HG03066 (cell line): ENCODE measurements at regions not wholly inside any gene's neighbourhood (a gene's known extent, or its start where the extent isn't known, plus 50 kb on each side); places are given as distances from the start of the nearest gene placed in this dataset.
"Not testable (repeated sequence)": the region's sequence is repeated elsewhere in the genome, so short reads cannot be mapped to it uniquely, and the experiment has no call there.

Experiments used
- ATAC-seq: cut with Tn5 transposase; IDR thresholded peaks from one replicate; pipeline ENCODE4 v1.9.1; 2021; ENCODE audit warnings: low read depth; ENCODE audit not compliant: unreplicated experiment

DNA sequence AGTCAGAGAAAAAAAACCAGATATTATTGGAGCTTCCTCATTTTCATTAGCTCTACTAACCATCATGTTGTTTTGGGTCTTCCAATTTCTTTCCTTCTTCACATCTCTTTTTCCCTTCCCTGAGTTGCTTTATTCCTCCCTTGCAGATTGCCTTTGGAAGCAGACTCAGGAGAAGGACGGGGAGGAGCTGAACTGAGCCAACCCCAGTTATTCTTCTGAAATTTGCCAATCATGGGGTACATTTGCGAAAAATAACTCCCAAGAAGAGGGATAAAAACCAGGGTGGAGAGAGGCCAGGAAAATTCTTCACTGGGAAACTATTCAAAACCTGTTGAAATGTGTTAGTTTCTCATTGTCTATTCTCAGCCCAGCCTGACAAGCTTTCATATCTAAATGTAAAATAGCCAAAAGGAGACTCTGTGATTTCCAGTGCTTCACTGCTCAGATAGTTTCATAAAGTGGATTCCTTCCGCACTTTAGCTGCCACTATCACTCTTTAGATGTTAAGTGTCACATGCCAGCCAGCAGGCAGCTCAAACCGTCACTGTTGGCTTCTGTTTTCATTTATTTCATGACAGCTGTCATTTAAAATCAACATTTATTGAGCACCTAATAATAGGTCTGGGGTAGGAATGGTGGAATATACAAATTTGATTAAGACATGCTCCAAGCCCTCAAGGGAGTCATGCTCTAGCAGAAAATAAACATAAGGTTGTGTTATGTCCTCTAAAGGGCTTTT is 204.5 kb downstream of the SREK1 start:
- no peak for ATAC-seq

DNA sequence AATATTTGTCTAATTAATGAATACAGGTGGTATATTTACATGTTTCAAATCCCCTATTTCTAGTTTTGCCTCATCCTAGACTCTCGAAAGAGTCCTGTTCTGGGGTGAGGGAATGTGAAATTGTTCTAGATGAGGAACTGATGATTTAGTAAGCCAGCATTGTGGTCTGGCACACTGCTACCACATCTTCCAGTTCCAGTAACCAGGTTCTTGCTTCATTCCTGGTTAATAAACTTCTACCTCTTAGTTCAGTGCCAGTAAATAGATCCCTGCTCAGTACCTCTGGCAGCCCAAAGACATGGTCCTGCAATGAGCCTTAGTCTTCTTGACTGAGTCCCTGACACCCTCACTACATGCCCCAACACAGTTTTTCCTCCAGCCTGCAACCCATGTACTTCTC is 207.7 kb downstream of the SREK1 start:
- ATAC-seq: no peak

DNA sequence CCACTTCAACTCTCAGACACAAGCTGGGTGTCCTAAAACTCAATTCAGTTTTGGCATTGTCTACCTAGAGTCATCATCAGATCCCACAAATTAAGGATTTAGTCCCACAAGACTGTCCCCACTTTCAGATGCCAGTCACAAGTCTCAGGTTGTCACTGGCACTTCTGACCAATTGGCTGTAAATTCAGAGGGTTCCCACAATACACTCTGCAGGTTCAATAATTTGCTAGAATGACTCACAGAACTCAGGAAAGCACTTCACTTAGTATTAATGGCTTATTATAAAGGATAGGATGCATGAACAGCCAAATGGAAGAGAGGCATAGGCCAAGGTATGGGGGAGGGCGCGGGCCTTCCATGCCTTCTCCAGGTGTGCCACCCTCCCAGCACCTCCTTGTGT is 209.1 kb downstream of the SREK1 start:
- ATAC-seq: no peak

DNA sequence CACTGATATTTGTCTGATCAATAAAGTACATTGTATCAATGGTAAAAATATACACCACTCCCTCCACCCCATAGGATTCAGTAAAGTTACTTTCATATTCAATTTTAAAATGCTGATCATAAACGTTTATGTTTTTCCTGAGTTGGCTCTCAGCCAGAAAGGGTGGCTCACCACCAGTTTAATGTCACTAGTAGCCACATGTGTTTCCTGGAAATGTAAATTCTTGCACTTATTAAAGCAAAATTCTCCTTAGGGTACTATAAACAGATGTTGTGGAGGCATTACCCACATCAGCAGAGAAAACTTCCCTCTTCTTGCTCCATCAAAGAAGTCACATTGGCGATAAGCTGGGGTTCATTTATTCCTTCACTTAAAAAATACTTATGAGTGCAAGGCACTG is 210.3 kb downstream of the SREK1 start:
- no peak for ATAC-seq

DNA sequence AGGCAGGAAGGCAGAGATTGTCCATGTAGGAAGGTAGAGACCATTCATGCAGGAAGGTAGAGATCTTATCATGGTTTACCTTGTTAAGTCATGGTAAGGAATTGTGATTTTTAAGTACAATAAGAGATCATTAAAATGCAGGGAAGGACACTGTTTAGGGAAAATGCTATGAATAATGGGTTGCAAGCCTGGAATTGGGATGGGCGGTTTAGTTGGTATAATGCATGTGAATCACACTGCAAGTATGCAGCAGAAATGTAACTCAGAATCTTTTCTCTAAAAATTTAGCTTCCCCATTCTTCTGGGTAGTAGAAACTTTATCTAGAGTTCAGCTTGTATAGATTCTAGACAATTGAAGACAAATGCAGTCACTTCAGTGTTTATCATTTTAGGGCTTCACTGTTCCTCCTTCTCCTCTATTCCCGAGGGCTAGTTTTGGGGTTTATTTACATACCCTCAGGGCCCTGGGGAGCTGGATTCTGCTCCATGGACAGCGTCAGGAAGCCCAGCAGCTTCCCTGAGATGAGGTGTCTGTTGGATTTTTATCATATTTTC is 212.0 kb downstream of the SREK1 start:
- ATAC-seq: no peak

DNA sequence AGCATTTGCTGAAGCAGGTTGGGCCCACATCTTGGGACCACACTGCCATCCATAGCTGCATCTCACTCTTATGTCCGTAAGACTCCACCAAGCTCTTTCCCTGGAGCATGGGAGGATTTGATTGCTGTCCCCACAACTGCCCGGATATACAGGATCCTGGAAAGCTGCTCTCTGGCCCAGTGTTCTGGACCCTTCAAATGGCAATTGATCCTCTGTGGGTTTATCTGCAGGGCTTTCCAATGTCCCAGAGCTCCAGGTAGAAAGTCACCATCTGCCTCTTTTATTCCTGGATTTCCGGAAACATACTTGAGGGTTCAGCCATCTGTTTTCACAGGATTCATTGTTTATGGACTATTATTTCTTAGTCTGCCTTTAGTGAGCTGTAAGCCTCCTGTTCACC is 214.6 kb downstream of the SREK1 start:
- no peak for ATAC-seq

DNA sequence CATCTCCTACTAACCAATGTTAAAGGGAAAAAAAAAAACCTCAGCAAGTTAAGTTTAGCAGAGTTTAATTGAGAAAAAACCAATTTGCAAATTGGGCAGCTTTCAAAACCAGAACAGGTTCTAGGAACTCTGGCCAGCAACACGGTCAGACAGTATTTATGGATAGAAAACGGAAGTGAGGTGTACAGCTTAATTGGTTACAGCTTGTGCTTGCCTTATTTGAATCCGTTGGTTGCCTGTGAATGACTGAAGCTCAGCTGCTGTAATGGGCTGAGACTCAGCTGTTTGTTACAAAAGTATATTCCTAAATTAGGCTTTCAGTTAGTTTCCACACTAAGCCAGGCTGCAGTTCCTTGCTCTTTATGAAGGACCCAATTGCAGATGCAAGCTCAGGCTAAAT is 217.0 kb downstream of the SREK1 start:
- no peak for ATAC-seq

DNA sequence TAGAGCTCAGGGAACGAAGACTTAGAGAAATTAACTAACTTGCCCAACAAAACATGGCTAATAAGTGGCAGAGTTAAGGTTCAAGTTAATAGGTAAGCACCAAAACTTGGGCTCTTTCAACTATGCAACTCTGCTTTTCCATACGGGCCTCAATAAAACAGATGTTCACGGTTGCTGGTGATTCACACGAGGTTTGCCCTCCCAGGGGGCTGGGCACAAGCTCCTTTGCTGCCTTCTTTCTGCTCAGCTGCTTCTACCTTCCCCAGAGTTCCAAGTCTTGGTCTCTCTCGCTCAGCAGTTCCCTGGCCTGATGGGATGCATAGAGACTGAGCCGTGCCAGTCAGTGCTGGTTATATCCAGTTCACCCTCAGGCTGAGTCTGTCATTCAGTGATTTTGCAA is 217.9 kb downstream of the SREK1 start:
- no peak for ATAC-seq

DNA sequence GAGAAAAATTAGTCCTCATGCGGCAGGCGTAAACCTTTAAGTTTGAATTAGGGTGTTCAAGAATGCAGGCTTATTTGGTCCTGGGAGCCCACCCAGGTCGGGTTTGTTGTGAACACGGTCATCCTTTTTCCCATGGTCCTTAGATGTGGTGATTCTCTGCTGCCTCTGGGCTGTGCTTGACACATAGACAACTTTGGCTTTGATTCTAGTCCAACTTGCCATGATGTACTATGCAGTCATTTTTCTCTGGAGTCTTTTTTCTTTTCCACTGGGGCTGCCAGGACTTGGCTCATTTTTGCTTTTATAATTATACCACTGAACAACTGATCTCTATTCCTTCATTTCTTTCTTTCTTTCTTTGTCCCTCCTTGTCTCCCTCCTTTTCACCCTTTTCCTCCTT is 218.6 kb downstream of the SREK1 start:
- ATAC-seq: no peak

DNA sequence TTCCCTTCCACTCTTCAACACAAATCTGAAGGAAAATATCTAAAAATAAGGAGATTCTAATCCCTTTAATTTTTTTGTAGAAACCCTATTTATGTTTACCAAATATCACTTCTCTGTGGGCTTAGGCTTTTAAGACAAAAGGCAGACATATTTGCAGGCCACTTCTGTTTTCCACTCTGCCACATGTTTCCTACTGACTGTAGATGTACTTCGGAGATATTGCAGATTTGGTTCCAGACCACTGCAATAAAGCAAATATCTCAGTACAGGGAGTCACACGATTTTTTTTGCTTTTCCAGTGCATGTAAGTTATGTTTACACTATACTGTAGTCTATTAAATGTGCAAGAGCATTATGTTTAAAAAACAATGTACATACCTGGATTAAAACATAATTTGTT is 219.0 kb downstream of the SREK1 start:
- ATAC-seq: no peak

DNA sequence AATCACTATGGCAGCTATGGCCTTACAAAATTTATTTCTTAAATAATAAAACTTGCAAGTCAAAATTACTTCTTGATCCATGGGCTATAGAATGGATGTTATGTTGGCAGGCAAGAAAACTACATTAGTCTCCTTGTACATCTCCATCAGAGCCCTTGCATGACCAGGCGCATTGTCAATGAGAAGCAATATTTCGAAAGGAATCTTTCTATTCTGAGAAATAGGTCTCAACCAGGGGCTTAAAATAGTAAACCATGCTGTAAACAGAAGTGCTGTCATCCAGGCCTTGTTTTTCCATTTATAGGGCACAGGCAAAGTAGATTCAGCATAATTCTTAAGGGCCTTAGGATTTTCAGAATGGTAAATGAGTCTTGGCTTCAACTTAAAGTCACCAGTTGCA is 220.1 kb downstream of the SREK1 start:
- ATAC-seq: no peak

DNA sequence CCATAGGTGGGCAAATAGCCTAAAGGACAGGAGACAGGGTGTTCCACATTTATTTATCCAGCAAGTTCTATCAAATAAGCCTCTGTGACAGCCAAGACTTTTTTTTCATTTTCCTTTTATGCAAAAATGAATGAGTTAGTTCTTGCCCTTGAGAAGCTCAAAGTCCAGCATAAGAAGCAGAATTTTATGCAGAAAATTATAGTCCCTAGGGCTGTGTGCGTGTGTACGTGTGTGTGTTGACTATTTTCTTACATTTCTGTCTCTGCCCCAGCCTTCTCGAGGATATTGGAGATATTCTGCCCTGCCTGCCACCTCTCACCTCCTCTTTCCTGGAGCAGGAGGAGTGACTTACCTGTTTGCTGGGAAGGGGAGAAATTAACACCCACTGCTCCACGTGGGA is 221.9 kb downstream of the SREK1 start:
- ATAC-seq: no peak

DNA sequence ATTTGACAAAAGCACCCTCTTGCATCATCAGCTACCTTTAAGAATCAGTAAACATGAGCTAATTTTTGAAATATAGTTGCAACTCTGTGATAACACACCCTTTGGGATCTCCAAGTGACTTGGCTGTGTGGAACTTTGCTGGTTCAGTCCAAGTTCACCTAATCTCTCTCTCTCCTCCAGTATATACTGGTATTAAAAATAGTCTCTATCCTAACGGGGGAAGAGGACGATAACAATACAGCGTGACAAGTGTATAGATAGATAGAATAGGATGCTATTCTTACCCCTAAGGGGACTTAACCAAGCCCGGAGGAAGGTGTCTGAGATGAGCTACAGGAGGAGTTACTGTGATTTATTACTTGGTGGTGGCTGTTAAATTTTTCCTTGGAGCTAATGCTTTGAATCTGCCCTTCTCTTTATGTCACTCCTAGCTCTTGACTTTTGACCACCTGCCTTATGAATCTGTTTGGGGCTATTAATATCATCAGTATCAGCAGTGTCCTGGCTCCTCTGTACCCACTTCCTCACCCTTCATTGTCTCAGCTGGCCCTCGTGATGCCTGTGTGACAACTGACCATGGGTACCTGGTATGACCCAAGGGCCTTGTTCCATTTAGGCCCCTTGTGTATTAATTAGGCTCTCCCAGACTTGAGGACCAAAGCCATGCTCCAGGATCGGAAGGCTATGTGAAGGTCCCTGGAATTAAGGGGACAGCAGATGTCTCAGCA is 223.9 kb downstream of the SREK1 start:
- ATAC-seq: no peak

DNA sequence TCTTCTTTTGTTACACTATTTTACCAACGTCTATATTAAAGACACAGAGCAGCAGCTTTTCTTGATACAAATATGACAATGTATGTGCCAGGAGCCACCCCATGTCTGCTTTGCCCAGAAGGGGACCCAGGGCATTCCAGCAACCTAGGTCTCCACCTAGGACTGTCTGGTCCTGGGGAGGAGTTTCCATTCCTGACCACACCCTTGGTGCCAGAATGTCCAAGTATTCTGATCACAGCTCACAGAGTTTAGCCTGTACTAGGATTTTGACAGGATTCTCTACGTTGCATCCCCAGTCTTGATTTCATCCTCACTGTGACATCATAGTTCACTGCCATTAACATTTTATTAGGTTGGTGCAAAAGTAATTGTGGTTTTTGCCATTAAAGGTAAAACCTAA is 224.7 kb downstream of the SREK1 start:
- ATAC-seq: no peak

DNA sequence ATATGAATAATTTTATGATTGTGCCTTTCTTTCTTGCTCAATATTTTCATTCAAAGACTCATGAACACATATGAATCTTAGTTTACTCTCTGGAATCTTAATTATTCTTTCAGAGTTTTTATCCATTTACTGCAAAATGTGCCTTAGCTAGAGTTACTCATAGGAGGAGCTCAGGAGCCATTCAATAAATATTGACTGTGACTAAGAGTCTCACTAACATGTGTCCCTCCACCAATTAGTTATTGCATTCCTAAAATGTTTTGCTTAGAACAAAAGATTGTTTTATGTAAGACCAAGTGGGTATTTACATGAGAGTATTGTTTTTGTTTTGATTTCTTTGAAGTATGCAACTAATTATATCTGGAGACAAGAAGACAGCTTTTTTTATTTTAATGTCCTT is 218.4 kb upstream of the MAST4 start:
- ATAC-seq: no peak

DNA sequence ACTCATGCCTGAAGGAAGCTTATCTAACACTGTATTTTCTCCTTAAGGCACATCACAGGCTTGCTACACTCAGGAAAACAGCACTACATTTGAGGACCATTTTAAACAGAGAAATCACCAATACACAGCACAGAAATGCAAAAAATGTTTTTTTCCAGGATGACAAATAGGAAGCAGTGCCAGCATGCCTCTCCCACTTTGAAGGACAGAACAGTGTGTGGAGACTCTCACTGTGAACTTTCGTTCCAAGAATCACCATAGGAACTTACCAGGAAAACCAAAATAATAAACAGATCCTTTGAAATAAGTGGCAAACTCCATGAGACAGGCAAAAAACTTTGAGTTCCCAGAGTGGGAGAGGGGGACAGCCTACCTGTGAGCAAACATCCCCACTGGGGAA is 217.8 kb upstream of the MAST4 start:
- no peak for ATAC-seq

DNA sequence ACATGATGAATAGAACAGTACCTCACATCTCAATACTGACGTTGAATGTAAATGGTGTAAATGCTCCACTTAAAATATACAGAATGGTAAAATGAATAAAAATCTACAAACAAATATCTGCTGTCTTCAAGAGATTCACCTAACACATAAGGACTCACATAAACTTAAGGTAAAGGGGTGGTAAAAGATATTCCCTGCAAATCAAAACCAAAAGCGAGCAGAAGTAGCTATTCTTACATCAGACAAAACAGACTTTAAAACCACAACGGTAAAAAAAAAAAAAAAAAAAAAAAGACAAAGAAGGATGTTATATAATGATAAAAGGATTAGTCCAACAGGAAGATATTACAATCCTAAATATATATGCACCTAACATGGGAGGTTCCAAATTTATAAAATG is 214.0 kb upstream of the MAST4 start:
- ATAC-seq: no peak

DNA sequence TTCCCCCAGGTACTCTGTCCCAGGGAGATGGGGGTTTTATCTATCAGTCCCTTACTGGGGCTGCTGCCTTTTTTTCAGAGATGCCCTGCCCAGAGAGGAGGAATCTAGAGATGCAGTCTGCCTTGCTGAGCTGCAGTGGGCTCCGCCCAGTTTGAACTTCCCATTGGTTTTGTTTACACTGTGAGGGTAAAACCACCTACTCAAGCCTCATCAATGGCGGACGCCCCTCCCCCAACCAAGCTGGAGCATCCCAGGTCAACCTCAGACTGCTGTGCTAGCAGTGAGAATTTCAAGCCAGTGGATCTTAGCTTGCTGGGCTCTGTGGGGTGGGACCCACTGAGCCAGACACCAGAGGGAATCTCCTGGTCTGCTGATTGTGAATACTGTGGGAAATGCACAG is 191.0 kb upstream of the MAST4 start:
- ATAC-seq: not testable (repeated sequence)

DNA sequence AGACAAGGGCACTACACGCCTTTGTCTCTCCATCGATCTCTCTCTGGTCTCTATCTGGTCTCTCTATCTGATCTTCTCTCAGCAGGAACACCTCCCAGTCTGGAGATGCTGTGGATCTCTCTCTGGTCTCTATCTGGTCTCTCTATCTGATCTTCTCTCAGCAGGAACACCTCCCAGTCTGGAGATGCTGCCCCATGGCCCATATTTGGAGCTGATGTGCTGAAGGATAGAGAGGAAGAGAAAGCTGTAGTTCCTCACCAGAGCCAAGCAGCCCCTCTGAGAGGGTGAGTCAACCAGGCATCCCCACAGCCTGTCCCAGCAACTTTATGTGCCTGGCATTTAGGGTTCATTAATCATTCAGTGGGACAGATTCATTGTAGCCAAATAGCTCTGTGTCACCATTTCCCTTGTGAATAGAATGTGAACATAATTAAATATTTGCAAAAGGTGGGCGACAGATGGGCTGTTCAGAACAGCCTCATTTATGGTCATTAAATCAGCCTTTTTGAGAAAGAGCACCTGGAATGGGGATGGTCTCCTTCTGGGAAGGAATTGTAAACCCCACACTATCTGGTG is 189.3 kb upstream of the MAST4 start:
- no peak for ATAC-seq

DNA sequence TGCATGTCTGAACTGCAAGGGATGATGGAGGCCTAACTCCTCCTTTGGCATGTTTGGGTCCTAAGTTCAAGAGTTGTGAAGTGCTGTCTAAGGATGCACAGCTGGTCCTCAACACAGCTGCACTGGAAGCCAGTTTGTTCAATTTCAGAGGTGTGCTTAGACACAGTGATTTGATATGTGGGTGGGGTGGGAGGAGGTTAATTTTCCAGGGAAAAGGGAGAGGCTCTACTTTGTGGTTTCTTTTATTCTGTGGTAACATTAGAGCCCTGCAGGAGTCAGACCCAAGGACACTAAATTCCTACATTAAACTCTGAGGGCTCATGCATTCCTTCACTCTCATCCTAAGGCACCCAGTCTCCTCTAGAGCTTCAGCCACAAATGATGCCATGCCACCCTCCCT is 188.4 kb upstream of the MAST4 start:
- no peak for ATAC-seq

DNA sequence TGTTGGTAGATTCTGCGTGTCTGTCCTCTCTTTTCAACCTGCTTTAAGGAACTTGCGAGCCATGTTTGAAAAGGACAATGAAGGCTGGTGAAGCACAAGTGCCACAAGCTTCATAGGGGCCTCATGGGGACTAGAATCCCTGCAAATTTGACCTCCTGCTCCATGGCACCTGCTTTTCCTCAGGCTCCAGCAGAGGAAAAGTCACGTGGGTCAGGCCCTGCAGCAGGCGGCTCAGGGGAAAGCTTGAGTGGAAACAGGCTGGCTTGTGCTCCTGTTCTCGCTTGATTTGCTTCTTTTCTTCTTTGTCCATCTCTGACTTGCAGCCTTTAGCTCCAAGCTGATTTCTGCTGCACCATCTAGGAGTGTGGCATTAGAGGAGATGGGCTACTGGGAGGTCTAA is 187.6 kb upstream of the MAST4 start:
- ATAC-seq: no peak

DNA sequence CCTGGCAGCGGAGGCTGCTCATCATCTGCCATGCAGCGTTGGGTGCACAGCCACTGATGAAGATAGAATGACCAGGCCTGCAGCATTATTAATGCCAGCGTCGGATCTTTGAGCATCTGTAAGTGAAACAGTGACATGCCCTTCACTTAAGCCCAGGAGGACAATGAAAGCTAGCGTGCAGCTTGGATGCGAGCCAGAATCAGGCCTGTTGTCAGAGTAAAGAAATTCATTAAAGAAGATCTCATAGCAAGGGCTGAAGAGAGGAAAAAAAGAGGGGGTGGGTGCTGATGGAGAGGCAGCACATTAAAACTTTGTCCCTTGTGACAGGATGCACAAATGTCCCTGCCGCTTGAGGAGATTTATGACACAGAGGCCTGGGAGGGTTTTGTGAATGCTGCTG is 186.1 kb upstream of the MAST4 start:
- ATAC-seq: no peak
